ENCODE measurements at regions not wholly inside any gene's neighbourhood (a gene's known extent, or its start where the extent isn't known, plus 50 kb on each side); places are given as distances from the start of the nearest gene placed in this dataset.
"Not testable (repeated sequence)": the region's sequence is repeated elsewhere in the genome, so short reads cannot be mapped to it uniquely, and the experiment has no call there.

GRCh38 chr4:138630666-138631065 lies 384.9 kb upstream of the NOCT start:
- Histone ChIP-seq H3K9ac (no peak overlapping the region), H3K4me1 (no peaks in the 10 kb centered on the region), H3K9me3 (replicated peaks in 1 of 11) (peaks cover 0 to 4% (median 0%) of the 10 kb centered on the region in 11 experiments; a peak in 1 of 22 replicates), H3K27ac (no peak overlapping the region), H3K4me2 (no peak overlapping the region), H3K36me3 (no peaks in the 10 kb centered on the region), H3K27me3 (no peaks in the 10 kb centered on the region), H4K20me1 (no peaks in the 10 kb centered on the region), H3K4me3 (no peak overlapping the region)
- TF ChIP-seq Cebpa-rat (IDR thresholded peaks at IDR 0.05): no peak

- Histone ChIP-seq H3K27ac (no peak overlapping the region), H3K9ac (no peak overlapping the region), H3K27me3 (no peaks in the 10 kb centered on the region), H3K36me3 (no peaks in the 10 kb centered on the region), H3K4me2 (no peak overlapping the region), H4K20me1 (no peaks in the 10 kb centered on the region), H3K4me1 (no peaks in the 10 kb centered on the region), H3K9me3 (replicated peaks in 1 of 11) (peaks cover 0 to 4% (median 0%) of the 10 kb centered on the region in 11 experiments; a peak in 1 of 22 replicates), H3K4me3 (no peak overlapping the region)
- TF ChIP-seq Cebpa-rat (IDR thresholded peaks at IDR 0.05): no peak
Observed at GRCh38 chr4:138629669-138630068, 385.9 kb upstream of the NOCT start.

DNA sequence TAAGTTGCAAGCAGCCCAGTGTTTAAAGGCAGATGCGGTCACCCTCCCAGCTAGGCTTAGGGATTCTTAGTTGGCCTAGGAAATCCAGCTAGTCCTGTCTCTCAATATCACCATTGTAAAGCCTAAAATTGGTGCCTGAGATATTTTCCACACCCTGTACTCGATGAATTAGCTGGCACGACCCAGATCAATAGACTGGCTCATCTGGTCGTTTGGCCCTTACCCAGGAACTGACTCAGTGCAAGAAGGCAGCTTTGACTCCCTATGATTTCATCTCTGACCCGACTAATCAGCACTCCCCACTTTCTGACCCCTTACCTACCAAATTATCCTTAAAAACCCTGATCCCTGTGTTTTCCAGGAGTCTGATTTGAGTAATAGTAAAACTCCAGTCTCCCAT lies 384.9 kb upstream of the SLC7A11 start:
- TF ChIP-seq Cebpa-rat (IDR thresholded peaks at IDR 0.05): no peak
- H3K4me2 ChIP-seq: no peak overlapping the region
- H3K9ac ChIP-seq: no peak overlapping the region
- no peak overlapping the region for H3K27ac ChIP-seq
- H3K36me3 ChIP-seq: no peaks in the 10 kb centered on the region
- H3K4me3 ChIP-seq: no peak overlapping the region
- no peaks in the 10 kb centered on the region for H3K4me1 ChIP-seq
- peaks cover 5 to 21% (median 13%) of the 10 kb centered on the region in 11 experiments; a peak in 15 of 22 replicates for H3K9me3 ChIP-seq (replicated peaks in 1 of 11)
- no peaks in the 10 kb centered on the region for H3K27me3 ChIP-seq
- H4K20me1 ChIP-seq: no peaks in the 10 kb centered on the region

GRCh38 chr4:138622362-138622761 lies 380.2 kb upstream of the SLC7A11 start:
- H3K4me1 ChIP-seq, H3K36me3 ChIP-seq, H4K20me1 ChIP-seq: not testable (repeated sequence)

DNA sequence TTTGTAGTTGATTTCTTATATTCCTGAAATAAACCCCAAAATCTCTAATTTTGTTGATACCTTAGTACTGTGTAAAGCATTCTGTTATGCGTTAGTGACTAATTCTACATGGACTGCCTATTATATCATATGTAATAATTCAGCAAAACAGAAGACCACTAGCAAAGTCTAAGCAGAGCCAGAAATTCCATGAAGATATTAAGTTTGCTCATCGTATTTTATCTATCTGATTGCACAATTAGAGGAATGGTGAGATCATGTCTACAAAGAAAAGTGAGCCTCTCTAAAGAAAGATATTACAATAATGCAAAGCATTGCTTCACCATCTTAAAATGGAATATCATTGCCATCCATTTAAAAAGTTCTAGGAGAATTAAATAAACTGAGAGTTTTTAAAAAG lies 374.6 kb upstream of the SLC7A11 start:
- no peak overlapping the region for H3K9ac ChIP-seq
- no peak overlapping the region for H3K4me3 ChIP-seq
- H4K20me1 ChIP-seq: no peaks in the 10 kb centered on the region
- no peaks in the 10 kb centered on the region for H3K36me3 ChIP-seq
- H3K27me3 ChIP-seq: no peaks in the 10 kb centered on the region
- no peak overlapping the region for H3K27ac ChIP-seq
- H3K4me1 ChIP-seq: peaks cover 0 to 19% (median 12%) of the 10 kb centered on the region in 10 experiments; a peak in 11 of 20 replicates
- TF ChIP-seq Cebpa-rat (IDR thresholded peaks at IDR 0.05): no peak
- no peak overlapping the region for H3K4me2 ChIP-seq
- H3K9me3 ChIP-seq (replicated peaks in 1 of 11): peaks cover 26 to 45% (median 40%) of the 10 kb centered on the region in 11 experiments; a peak in 21 of 22 replicates

More at GRCh38 chr4:138622362-138622761, 380.2 kb upstream of the SLC7A11 start:
- H3K9ac ChIP-seq, H3K27ac ChIP-seq, H3K27me3 ChIP-seq, H3K4me2 ChIP-seq, H3K4me3 ChIP-seq: not testable (repeated sequence)
- H3K9me3 ChIP-seq (replicated peaks in 1 of 11): peaks cover 33 to 55% (median 43%) of the 10 kb centered on the region in 11 experiments

DNA sequence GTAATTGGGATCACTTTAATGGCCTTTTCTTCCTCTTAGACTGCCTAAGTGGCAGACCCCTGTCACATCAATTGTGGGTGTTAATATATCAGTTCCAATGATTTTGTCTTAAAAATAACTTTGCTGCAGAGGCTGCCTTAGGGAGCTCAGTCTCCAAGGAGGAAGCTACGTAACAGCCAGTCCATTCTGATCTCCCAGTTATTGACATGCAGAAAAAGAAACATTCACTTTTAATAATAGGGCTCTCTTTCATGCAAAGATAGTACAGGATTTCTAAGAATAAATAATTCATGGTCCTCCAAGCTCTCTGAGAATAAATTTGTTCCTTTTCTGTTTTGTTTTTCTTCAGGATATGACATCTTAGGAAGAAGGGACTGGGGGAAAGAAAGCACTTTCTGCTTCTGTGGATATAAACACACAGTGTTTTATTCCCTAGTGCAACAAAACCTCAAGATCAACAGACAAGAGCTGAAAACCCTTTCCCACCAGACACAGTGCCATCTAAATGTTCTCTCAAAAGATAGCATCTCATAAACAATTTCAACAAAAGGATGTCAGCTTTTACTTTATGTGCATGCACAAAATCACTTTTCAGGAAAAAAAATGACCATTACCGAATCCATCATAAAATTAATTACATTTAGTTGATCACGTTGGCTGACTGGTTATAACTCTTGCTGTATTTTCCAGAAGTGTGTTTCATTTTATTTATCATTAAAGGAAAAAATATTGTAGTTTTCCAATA lies 372.4 kb upstream of the SLC7A11 start:
- Histone ChIP-seq H3K4me2 (peak overlapping the region in 7 of 11 experiments; percentile 21 to 65 (median 42); a peak in 12 of 22 replicates), H3K27me3 (no peaks in the 10 kb centered on the region), H3K36me3 (no peaks in the 10 kb centered on the region), H3K9me3 (replicated peaks in 1 of 11) (peaks cover 16 to 28% (median 21%) of the 10 kb centered on the region in 11 experiments; a peak in 21 of 22 replicates), H3K4me3 (no peak overlapping the region), H4K20me1 (no peaks in the 10 kb centered on the region), H3K4me1 (peaks cover 5 to 26% (median 18%) of the 10 kb centered on the region in 10 experiments; a peak in 18 of 20 replicates), H3K27ac (no peak overlapping the region), H3K9ac (no peak overlapping the region)
- no peak for TF ChIP-seq Cebpa-rat (IDR thresholded peaks at IDR 0.05)

GRCh38 chr4:138612428-138612827 lies 370.3 kb upstream of the SLC7A11 start:
- H3K9ac ChIP-seq: no peak overlapping the region
- H3K4me3 ChIP-seq: no peak overlapping the region
- H3K36me3 ChIP-seq: no peaks in the 10 kb centered on the region
- no peak overlapping the region for H3K4me2 ChIP-seq
- H3K9me3 ChIP-seq (replicated peaks in 1 of 11): peaks cover 6 to 32% (median 12%) of the 10 kb centered on the region in 11 experiments; a peak in 18 of 22 replicates
- peaks cover 8 to 33% (median 20%) of the 10 kb centered on the region in 10 experiments; a peak in 18 of 20 replicates for H3K4me1 ChIP-seq
- H3K27me3 ChIP-seq: no peaks in the 10 kb centered on the region
- H3K27ac ChIP-seq: no peak overlapping the region
- no peaks in the 10 kb centered on the region for H4K20me1 ChIP-seq
- TF ChIP-seq Cebpa-rat (IDR thresholded peaks at IDR 0.05): no peak

- TF ChIP-seq Cebpa-rat (IDR thresholded peaks at IDR 0.05): no peak
- Histone ChIP-seq H4K20me1 (no peaks in the 10 kb centered on the region), H3K4me3 (no peak overlapping the region)
Observed at GRCh38 chr4:138611721-138612120, 369.6 kb upstream of the SLC7A11 start.

DNA sequence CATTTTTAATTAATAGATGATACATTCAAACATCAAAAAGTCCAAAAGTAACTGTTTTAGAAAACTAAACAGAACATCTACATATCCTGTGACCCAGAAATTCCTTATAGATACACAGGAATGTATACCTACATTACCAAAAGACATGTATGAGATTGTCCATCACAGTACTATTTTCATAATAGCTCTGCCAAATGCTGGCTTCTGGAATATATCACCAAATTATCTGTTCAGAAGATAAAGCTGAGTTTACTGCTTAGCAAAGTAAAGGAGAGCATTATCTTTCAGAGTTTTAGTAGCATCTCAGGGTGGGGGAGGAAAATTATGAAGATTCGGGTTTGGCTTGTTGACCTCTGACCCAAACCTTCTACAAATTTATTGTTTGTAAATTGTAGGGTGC lies 368.9 kb upstream of the SLC7A11 start:
- Histone ChIP-seq H3K4me2 (no peak overlapping the region), H3K4me3 (no peak overlapping the region), H3K9ac (no peak overlapping the region), H4K20me1 (no peaks in the 10 kb centered on the region), H3K27me3 (no peaks in the 10 kb centered on the region), H3K4me1 (peaks cover 8 to 33% (median 20%) of the 10 kb centered on the region in 10 experiments; a peak in 18 of 20 replicates), H3K36me3 (no peaks in the 10 kb centered on the region), H3K27ac (no peak overlapping the region), H3K9me3 (replicated peaks in 1 of 11) (peaks cover 13 to 40% (median 18%) of the 10 kb centered on the region in 11 experiments; a peak in 21 of 22 replicates)
- TF ChIP-seq Cebpa-rat (IDR thresholded peaks at IDR 0.05): no peak

More at GRCh38 chr4:138611721-138612120, 369.6 kb upstream of the SLC7A11 start:
- peaks cover 8 to 33% (median 20%) of the 10 kb centered on the region in 10 experiments; a peak in 18 of 20 replicates for H3K4me1 ChIP-seq
- H3K27me3 ChIP-seq: no peaks in the 10 kb centered on the region
- no peaks in the 10 kb centered on the region for H3K36me3 ChIP-seq
- H3K9ac ChIP-seq: no peak overlapping the region
- peaks cover 6 to 35% (median 14%) of the 10 kb centered on the region in 11 experiments; a peak in 19 of 22 replicates for H3K9me3 ChIP-seq (replicated peaks in 1 of 11)
- no peak overlapping the region for H3K4me2 ChIP-seq
- H3K27ac ChIP-seq: no peak overlapping the region
